Esophagus squamous epithelium (tissue), 5 donors: ENCODE measurements at regions not wholly inside any gene's neighbourhood (a gene's known extent, or its start where the extent isn't known, plus 50 kb on each side); places are given as distances from the start of the nearest gene placed in this dataset.

Experiments used
- DNase-seq: peaks from one replicate; lab custom pipeline; 2025; lab: John Stamatoyannopoulos, UW
- H3K27ac ChIP-seq, 4 donors: fragments of 200-600 bp; sonication (generic); one replicate each; pipeline ENCODE4 v1.5.1; 2016 to 2019; ENCODE audit warnings: mild to moderate bottlenecking in 1 of 4
- H3K27me3 ChIP-seq, 4 donors: fragments of 200-600 bp; sonication (generic); 1 replicate in 3 of 4; 2 replicates in 1 of 4; pipeline versions ENCODE4 v1.5.1 to v1.6.0; 2017 to 2021; ENCODE audit warnings: antibody characterized with exemption in 1 of 4
- H3K36me3 ChIP-seq, 3 donors: fragments of 200-600 bp; sonication (generic); one replicate each; pipeline ENCODE4 v1.5.1; 2016 to 2019
- H3K4me1 ChIP-seq, 3 donors: fragments of 200-600 bp; sonication (generic); one replicate each; pipeline ENCODE4 v1.5.1; 2017 to 2019
- H3K4me3 ChIP-seq, 4 donors: fragments of 200-600 bp; sonication (generic); 1 replicate in 3 of 4; 2 replicates in 1 of 4; pipeline ENCODE4 v1.5.1; 2016 to 2019; ENCODE audit warnings: mild to moderate bottlenecking in 2 of 4, moderate library complexity in 1 of 4
- H3K9me3 ChIP-seq, 3 donors: fragments of 200-600 bp; sonication (generic); one replicate each; pipeline ENCODE4 v1.5.1; 2016 to 2019
- CTCF ChIP-seq, 6 experiments: fragments of 450-650 bp in 4 of 6; fragments of 200-600 bp in 2 of 6; sonication (generic) in 2 of 6; IDR thresholded peaks; one replicate each; pipeline ENCODE4 v1.5.1; 2016 to 2019; ENCODE audit warnings: antibody characterized with exemption in 6 of 6, mild to moderate bottlenecking in 4 of 6, moderate library complexity in 4 of 6
- POLR2A ChIP-seq, 4 donors: fragments of 450-650 bp; IDR thresholded peaks; one replicate each; pipeline ENCODE4 v1.6.1; 2017; ENCODE audit warnings: antibody characterized with exemption in 4 of 4, mild to moderate bottlenecking in 4 of 4, moderate library complexity in 3 of 4
- WGBS, 2 donors: methylation state at CpG; one replicate each; pipeline ENCODE4 v1.1.5; 2018; 5-methylcytosine and 5-hydroxymethylcytosine counted together
- intact Hi-C: fragments of 100-400 bp; cut with DNase I; formaldehyde crosslinking; loops from one replicate; pipeline ENCODE4 v1.15.0; 2022
- donor health status: DM: yes; HTN: yes; CAD: no.

GRCh38 chr15:35195649-35196048, 110.6 kb upstream of the NANOGP8 start:
- intact Hi-C loops = no loop called here
- TF ChIP-seq POLR2A (IDR thresholded peaks at IDR 0.05) (no peak), CTCF (IDR thresholded peaks at IDR 0.05) (no peak)
- 80 to 83% methylated on average over 1 to 3 of the region's 3 CpGs for WGBS, 2 donors
- no peak overlapping the region for H3K4me3 ChIP-seq
- H3K36me3 ChIP-seq = no peaks in the 10 kb centered on the region
- DNase-seq = no peak
- no peaks in the 10 kb centered on the region for H3K27me3 ChIP-seq
- H3K9me3 ChIP-seq = peaks cover 0 to 8% (median 7%) of the 10 kb centered on the region in 3 donors
- H3K27ac ChIP-seq = no peak overlapping the region
- H3K4me1 ChIP-seq = no peaks in the 10 kb centered on the region

DNA sequence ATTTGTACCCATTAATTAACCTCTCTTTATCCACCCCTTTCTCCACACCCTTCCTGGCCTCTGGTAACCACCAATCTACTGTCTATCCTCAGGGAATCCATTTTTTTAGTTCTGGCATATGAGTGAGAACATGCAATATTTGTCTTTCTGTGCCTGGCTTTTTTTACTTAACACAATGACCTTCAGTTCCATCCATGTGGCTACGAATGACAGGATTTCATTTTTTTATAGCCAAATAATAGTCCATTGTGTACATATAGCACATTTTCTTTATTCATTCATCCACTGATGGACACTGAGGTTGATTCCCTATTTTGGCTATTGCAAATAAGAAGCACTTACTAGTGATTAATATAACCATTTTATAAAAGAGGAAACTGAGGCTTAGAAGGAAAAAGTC, 109.9 kb upstream of the NANOGP8 start:
- H3K4me1 ChIP-seq = no peaks in the 10 kb centered on the region
- WGBS, 2 donors = 74 to 82% methylated on average over 1 of the region's 1 CpG
- intact Hi-C loops = no loop called here
- no peaks in the 10 kb centered on the region for H3K27me3 ChIP-seq
- H3K27ac ChIP-seq = no peak overlapping the region
- peaks cover 0 to 8% (median 7%) of the 10 kb centered on the region in 3 donors for H3K9me3 ChIP-seq
- TF ChIP-seq POLR2A (IDR thresholded peaks at IDR 0.05) (no peak), CTCF (IDR thresholded peaks at IDR 0.05) (no peak)
- H3K4me3 ChIP-seq = no peak overlapping the region
- no peak for DNase-seq
- H3K36me3 ChIP-seq = no peaks in the 10 kb centered on the region

DNA sequence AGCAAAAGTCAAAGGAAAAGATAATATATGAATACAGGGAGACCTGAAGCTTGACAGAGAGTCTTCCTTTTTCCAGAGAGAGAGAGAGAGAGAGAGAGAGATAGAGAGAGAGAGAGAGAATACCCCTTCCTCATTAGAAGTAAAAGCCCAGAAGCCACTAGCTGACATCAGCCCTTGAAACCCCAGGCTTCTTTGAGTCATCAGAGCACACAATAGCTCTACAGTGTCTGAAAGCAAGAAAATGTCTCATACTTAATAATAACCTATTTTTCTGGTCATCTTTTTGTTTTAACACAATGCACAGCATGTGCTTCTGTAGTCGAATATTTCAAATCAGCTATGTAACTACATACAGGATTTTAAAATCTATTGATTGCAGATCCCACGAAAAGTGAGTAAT, 109.2 kb upstream of the NANOGP8 start:
- DNase-seq = no peak
- intact Hi-C loops = no loop called here
- WGBS, 2 donors = 68 to 78% methylated on average over 2 of the region's 2 CpGs

DNA sequence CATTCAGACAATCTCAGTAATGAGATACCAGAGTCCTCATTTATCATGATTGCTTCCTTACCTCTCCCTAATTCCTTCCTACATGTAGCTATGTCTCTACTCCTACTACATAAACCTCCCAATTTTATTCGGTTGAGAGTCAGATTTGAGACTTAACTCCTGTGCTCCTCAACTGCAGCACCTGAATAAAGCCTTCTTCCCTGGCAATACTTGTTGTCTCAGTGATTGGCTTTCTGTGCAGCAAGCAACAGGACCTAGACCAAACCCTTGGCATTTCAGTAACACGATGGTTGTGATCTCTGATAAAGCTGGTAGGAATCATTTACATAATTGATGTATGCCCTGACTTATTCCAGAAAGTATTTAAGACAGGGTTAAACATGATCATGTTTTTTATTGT, 106.7 kb upstream of the NANOGP8 start:
- no peaks in the 10 kb centered on the region for H3K36me3 ChIP-seq
- TF ChIP-seq POLR2A (IDR thresholded peaks at IDR 0.05) (no peak), CTCF (IDR thresholded peaks at IDR 0.05) (no peak)
- DNase-seq = no peak
- intact Hi-C loops = no loop called here
- no peaks in the 10 kb centered on the region for H3K4me1 ChIP-seq
- no peaks in the 10 kb centered on the region for H3K27me3 ChIP-seq
- H3K9me3 ChIP-seq = peaks cover 0 to 8% (median 7%) of the 10 kb centered on the region in 3 donors
- H3K4me3 ChIP-seq = no peak overlapping the region
- WGBS, 2 donors = 76 to 81% methylated on average over 2 of the region's 2 CpGs
- no peak overlapping the region for H3K27ac ChIP-seq

More for the DNA sequence above, 109.2 kb upstream of the NANOGP8 start:
- Histone ChIP-seq H3K4me3 (no peak overlapping the region), H3K27me3 (no peaks in the 10 kb centered on the region), H3K9me3 (peaks cover 0 to 8% (median 7%) of the 10 kb centered on the region in 3 donors), H3K4me1 (no peaks in the 10 kb centered on the region), H3K27ac (no peak overlapping the region), H3K36me3 (no peaks in the 10 kb centered on the region)
- TF ChIP-seq CTCF (IDR thresholded peaks at IDR 0.05) = no peak

DNA sequence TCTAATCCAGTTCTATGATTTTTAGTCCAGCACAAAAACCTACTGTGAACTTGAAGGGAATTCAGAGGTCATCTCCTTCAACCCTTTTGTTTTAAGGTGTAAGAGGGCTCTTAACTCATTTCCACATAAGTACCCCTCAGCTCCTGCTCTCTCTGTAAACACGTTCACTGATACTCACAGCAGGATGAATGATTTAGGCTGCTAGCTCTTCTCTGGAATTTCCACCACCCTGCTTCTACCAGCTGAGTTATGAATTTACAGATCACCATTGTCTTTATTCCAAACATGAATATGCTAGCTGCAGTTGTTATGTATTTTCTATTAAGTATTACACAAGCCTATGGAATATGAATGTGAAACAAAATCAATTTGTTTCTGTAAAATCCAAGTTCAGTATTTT, 101.3 kb upstream of the NANOGP8 start:
- TF ChIP-seq CTCF (IDR thresholded peaks at IDR 0.05) = no peak
- TF ChIP-seq POLR2A (IDR thresholded peaks at IDR 0.05) = no peak
- no peaks in the 10 kb centered on the region for H3K36me3 ChIP-seq
- WGBS, 2 donors = 85 to 94% methylated on average over 1 of the region's 1 CpG
- no peaks in the 10 kb centered on the region for H3K27me3 ChIP-seq
- no peak for DNase-seq
- no peak overlapping the region for H3K4me3 ChIP-seq
- no peak overlapping the region for H3K27ac ChIP-seq
- no peaks in the 10 kb centered on the region for H3K4me1 ChIP-seq
- intact Hi-C loops = no loop called here
- H3K9me3 ChIP-seq = no peaks in the 10 kb centered on the region
